NCI-H2196 treated with DMSO at 0.1 percent for 48 hours (cell line): ENCODE measurements at regions not wholly inside any gene's neighbourhood (a gene's known extent, or its start where the extent isn't known, plus 50 kb on each side); places are given as distances from the start of the nearest gene placed in this dataset.

Source experiments
- DNase-seq: peaks from one replicate; lab custom pipeline; 2025; ENCODE audit not compliant: unreplicated experiment; lab: John Stamatoyannopoulos, UW

DNA sequence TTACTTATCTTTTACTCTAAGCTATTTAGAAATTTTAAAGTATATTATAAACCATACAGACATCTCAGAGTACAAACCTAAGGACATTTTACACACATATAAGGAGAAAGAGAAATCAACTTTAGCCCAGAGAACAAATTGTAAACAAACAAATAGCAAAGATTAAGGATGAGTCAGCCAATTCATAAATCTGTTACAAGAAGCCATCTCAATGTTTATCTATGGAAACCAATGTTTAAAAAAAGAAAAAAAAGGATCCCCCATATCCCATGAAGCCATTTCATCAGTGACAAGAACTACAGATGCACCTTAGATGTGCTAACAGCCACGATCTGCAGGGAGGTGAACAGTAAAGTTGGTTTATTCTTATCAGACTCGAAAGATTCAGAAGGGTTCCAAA is 437.1 kb downstream of the SHQ1 start:
- DNase-seq, result no peak

DNA sequence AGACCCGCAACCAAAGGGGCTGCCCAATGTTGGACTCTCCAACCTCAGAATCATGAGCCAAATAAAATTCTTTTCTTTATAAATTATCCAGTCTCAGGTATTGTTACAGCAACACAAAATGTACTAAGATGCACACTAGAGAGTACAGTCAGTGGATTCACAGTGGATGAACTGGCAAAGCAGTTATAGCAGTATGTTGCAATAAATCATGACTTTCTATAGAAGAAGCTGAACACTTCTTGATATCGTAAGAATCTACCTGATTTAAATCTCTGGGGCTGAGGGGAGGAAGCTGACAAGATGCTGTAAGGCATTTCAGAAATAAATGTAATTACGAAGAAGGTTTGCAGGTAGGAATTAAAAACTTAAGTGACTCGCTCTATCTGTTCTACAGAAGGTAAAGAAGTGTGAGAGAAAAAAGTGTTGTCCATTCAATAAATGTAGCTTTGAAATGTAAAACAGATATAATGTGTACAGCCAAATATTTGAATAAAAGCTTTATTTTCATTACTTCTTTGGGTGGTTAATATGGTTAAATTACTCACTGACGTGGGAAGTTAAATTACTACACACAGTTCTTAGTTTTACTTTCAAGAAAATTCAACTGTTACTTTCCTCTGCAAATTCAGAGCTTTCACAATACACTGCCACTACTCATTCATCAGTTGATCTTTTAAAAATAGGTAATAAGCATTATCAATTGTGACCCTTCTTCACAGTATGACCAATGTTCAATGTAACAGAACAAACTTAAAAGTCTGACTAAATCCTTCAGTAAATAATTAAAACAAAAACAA is 439.1 kb downstream of the SHQ1 start:
- DNase-seq, result no peak

DNA sequence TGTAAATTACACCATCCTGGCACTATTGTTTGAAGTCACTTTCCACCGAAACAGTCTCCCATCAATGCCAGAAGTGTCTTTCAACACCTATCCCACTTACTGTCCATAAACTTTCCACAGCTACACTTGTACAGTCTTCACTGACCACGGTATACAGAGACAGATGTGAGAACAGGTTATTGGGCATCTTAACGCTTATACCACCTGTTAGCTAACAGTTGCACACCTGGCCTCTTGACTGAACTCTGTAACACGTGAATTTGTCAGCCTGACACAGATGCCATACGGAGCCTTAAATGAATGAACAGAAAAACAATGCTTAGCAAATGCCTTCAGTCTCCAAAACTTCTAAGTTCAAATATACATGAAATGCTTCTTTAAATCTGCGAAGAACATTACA is 440.5 kb downstream of the SHQ1 start:
- no peak for DNase-seq

DNA sequence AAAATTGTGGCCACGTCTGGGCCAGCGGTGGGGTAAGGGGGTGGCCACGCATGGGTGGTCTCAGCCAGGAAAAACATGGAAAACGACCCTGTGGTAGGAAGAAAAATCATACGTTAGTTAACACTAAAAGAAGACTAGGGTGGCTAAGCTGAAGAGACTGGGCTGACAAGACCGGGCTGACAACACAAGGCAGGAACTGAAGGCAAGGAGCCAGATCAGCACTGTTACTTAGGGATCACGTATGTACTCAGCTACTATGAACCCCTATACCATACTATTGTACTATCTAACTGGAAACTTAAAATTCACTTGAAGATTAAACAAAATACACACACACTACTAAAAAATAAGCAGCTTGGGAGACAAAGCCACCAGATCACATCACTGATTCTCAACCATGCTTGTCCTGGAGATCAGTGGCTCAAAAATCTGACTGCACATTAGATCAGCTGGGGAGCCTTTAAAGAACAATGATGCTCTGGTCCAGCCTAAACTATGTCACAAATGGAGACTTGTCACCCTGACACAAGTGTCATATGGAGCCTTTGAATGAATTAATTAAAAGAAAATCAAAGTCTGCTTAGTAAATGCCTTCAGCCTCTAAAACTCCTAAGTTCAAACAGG is 442.2 kb downstream of the SHQ1 start:
- no peak for DNase-seq

DNA sequence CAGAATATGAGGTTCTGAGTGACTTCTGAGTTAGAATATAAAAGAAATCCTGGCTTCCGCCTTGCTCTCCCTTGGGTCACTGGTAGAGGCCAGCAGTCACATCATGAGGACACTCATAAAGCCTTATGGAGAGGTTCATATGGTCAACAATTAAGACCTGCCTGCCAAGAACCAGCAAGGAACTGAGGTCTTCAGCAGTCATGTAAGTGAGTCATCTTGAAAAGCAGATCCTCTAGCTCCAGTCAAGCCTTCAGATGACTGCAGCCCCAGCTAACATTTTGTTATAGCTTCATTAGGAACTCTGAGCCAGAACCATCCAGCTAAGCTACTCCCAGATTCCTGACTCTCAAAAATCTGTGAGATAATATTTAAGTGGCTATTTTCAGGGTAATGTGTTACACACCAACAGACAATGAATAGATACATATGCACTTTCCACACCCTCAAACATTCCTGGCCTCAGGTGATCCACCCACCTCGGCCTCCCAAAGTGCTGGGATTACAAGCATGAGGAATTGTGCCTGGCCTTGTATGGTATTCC is 447.2 kb downstream of the SHQ1 start:
- DNase-seq, result no peak

DNA sequence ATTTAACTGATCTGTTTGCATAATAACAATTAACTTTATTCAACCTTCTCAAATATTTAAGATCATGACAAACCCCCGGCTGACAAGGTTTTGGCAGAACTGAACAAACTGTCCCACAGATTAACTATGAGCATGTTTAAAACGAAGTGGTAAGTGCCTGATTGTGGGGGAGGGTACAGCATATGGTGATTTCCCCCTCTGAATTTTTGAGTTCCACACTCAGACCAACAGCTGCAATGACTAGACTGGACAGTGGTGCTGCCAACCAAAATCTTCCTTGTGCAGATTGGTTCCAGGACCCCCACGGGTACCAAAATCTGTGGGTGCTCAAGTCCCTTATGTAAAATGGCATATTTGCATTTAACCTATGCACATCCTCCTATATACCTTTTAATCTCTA is 449.5 kb downstream of the SHQ1 start:
- DNase-seq, result no peak

DNA sequence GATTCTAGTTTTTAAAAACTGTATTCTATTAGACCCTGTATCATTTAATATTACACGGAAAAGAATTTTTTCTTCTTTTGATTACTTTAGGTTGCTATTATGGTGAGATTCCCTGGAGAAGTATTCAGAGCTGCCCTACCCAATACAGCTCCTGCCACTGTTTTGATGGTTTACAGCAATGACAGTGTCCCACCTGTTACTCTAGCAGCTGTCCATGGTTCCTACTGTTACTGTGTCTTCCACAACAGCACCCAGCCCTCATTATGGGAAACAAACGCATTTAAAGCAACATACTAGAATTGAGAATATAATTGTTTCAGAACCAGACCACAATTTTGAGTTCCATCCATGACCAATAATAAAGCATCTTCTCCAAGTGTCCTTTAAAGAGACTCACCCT is 450.7 kb downstream of the SHQ1 start:
- DNase-seq, result no peak

DNA sequence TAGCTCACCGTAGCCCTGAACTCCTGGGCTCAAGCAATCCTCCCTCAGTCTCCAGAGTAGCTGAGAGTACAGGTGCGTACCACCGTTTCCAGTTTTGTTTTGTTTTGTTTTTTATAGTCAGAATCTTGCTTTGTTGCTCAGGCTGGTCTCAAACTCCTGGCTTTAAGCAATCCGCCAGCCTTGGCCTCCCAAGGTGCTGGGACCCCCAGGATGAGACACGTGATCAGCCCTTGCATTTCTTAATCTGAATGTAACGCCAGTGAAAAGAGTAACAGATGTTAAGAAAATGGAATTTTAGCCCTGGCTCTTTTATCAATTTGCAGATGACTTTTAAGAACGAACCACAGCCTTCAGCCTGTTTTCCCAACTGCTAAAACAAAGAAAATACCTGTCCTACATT is 451.3 kb downstream of the SHQ1 start:
- no peak for DNase-seq

DNA sequence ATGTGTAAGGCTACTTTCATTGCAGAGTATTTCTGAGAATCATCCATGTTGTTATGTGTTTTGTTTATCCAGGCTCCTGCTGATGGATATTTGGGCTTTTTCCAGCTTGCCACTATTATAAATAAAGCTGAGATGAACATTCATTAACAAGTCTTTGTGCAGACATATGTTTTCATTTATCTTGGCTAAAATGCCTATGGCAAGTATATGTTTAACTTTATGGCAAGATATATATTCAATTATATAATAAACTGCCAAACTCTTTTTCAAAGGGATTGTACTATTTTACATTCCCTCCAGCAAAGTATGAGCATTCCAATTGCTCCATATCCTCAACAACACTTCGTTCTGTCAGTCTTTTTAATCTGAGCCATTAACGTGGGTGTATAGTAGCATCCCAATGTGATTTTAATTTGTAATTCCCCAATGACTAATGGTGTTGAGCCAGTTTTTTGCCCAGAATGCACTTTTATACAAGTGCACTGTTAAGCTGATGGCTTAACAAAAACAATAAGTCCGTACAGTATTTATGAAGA is 452.4 kb downstream of the SHQ1 start:
- DNase-seq, result no peak

DNA sequence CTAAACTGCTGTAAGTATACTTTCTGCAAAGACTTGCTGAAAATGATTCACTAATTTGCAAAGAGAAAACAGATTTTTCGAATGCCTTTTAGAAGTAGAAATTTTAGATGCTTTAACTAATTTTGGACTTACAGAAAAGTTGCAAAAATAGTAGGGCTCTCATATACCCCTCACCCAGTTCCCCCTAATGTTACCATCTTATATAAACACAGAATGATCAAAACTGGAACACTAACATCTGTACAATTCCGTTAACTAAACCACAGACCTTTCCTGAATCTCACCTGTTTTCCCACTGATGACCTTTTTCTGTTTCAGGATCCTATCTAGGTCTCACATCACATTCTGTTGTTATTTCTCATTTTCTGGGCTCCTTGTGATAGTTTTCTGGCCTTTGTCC is 454.8 kb downstream of the SHQ1 start:
- no peak for DNase-seq

DNA sequence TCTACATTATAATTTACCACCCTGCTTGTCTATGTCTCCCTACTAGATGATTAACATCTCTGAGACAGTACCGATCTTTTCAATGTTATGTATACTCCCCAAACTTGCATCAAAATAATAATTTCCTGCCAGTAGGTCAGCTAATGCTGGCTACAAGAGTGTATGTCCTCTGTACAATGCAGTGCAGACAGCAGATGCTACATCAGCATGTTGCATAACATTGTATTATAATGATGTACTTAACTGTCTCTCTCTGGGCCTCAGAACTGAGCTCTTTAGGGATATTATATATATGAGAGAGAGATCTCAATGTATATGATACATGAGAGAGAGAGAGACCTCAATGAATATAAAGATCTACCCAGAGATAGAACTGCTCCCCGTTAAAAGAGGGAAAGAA is 456.6 kb downstream of the SHQ1 start:
- no peak for DNase-seq

DNA sequence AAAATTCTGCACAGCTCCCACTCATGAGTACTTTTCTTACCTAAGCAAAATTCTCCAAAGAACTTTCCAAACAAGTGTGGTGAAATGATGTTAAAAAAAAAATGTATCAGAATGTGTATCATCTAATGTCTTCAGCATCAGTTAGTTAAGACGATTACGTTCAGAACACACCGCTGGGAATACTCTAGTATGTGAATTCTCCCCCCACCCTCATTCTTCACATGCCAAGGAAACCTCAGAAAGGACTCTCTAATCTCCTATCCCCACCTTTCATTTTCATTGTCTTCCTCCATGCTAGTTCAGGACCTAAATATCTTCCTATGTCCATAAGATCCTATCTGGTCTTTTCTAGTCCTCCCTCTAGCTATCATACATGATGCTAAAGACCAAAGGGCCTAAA is 457.4 kb downstream of the SHQ1 start:
- DNase-seq, result no peak

DNA sequence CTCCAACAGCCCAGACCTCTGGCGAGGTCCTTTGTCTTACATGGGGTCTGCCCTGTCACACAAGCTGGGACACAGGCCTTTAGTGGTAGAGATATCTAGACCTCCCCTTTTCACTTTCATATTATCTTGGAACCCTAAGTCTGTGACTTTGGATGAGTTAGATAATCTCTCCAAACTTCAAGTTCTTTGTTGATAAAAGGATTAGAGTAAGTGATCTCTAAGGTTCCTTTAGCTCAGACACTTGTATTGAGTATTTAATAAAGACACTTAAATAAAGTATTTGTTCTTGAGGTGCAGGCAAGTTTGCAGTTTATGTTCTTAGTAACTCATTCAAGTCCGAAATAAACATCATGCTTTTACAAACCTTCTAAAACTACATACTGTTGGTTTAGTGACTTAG is 459.6 kb downstream of the SHQ1 start:
- no peak for DNase-seq

DNA sequence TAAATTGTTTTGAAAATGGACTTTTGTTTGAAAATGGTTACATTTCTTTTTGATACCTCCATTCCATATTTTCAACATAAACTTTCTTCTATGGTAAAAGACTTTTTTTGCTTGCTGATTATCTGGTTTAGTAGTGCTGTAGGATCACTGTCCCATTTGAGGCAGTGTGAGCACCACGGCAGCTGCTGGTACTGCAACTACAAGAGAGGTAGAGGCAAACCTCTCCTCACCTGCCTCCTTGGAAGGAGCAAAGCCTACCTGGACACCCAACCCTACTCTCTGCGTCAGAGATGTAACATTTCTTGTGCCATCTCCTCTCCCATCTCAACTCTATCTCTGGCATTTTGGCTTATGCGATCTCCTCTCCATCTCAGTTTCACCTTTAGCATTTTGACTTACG is 460.1 kb downstream of the SHQ1 start:
- no peak for DNase-seq

DNA sequence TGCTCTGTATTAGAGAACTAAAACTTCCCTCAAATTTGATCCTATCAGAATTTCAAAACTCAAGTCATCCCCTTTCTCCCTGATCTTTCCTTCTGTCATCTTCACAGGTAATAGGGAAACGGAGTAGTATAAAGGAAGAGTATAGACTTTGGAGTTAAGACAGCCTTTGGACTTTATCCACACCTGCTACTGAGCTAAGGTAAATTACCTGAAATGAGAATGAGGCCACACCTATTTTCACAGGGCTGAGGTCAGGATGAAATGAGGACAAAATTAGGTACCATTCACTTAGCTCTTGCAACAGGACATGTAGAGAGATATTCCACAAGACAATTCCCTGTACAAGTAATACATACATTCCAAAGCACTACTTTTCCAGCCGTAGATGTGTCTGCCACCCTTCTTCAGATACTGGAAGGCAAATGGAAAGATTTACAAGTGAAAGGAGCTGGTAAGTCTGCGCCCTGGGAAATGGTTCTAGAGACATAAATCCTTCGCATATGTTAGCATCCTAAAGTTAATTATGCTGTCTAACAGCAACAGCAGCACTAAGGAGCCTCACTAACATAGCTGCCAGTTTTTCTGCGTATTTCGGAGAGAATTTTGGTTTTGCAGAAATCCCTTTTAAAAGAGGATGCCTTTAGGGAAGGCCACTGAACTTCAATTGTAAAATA is 461.8 kb downstream of the SHQ1 start:
- DNase-seq, result no peak

DNA sequence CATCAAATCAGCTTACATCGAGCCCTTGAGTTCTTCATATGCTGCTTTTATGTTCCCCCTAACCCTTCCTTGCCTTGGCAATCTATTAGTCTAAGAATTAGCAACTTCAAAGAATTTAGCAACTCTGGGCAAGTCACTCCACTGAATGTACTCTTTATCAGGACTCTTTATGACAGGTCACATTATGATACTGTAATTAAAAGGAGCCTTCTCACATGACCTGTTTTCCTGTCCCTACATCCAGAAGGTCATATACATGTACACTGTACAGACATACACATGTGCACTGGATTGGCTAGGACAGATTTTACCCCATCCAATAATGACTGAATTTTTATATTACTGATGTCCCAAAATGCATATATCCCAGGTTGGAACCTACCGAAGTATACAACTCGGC is 463.1 kb downstream of the SHQ1 start:
- no peak for DNase-seq

DNA sequence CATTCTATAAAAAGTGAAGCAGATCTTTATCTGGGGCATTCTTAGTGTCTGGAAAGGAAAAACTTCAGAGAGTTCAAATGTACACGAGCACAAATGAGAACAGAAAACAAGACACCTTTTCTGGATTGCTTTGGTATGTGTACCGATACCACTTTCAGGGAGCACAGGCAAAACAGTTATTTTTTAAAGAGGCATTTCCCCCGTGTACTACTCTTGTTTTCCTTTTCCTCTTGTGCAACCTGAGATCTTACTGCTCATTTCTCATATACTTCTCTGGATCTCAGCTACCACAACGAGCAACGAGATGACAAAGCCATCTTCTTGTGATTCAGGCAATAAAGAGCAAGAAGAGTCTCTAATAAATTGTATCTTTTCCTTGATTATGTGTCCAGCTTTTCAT is 463.6 kb downstream of the SHQ1 start:
- DNase-seq, result no peak

DNA sequence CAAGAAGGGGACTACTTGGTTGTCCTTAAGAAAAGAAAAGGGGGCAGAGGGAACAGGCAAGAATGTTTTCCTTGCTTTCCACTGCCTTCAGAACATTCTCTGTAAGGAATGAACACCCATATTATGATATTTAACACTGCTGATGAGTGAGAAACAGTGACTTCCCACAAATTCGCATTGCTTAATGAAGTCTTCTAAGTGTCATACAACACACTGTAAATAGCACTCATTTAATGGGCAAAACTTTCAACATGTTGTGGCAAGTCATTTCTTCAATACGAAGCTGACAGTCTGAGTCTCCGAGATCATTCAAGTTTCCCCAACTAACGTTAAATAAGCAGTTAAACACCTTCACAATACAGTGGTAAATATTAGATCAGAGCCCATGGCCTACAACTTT is 464.4 kb downstream of the SHQ1 start:
- no peak for DNase-seq

DNA sequence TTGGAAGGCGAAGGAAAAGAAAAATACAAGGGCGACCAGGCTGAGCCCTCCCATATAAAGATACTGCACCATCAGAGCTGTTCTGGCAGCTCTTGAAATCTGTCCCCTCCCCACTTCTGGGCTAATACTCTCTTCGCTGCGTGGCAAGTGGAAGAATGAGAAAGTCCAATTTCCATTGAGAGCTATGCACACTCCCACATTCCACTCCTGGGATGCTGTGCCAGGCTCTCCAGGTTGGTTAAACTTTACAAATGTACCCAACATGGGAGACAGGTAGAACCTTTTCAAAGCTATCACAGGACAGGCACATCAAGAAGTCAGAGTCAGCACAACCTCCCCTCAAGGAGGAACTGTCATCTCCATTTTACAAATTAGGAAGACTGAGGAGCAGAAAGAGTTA is 465.0 kb downstream of the SHQ1 start:
- DNase-seq, result no peak

DNA sequence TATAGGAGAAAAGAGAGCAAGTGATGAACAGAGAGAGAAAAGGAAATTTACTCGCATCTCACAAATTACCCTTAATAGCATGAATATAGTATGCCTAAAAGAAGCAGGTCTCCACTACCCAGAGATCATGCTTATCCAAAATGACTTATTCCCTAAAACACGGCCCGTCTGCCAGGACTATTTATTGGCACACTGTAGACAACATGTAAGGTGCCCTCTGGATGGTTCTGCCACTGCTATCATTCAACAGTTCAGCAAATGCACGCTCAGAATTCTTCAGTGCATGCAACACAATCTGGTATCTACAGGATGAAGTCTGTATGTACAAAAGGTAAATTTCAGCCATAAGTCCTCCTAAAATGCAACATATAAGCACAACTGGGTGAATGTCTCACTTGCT is 465.8 kb downstream of the SHQ1 start:
- DNase-seq, result no peak

DNA sequence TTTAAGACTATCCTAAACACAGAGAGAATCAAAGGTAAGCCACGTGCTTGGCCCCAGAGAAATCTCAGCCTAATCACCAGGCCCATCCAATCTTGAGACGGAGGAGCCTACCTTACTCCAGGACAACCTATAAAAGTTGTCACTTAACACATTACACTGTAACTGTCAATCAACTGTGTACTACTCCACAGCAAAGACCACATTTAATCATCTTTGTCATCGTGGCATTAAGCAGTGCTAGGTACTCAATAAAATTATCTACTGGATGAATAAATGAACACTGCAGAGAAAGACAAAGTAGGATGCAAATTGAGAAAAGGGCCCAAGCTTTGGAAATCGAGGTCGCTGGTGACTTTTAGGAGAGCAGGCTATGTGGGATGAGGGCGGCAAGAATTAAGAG is 466.7 kb downstream of the SHQ1 start:
- DNase-seq, result no peak
